Superior temporal gyrus (tissue), 1 donor: ENCODE measurements at regions not wholly inside any gene's neighbourhood (a gene's known extent, or its start where the extent isn't known, plus 50 kb on each side); places are given as distances from the start of the nearest gene placed in this dataset.
"Not testable (repeated sequence)": the region's sequence is repeated elsewhere in the genome, so short reads cannot be mapped to it uniquely, and the experiment has no call there.

Source experiments
- DNase-seq: peaks from one replicate; pipeline ENCODE4 v3.0.0-alpha.2; 2016; ENCODE audit errors: extremely low spot score

GRCh38 chr15:69554279-69554961 lies 101.8 kb downstream of the RPLP1 start:
- no peak for DNase-seq

- no peak for DNase-seq
Observed at GRCh38 chr15:69555080-69555479, 102.5 kb downstream of the RPLP1 start.

GRCh38 chr15:69556344-69556743 lies 103.7 kb downstream of the RPLP1 start:
- no peak for DNase-seq

DNA sequence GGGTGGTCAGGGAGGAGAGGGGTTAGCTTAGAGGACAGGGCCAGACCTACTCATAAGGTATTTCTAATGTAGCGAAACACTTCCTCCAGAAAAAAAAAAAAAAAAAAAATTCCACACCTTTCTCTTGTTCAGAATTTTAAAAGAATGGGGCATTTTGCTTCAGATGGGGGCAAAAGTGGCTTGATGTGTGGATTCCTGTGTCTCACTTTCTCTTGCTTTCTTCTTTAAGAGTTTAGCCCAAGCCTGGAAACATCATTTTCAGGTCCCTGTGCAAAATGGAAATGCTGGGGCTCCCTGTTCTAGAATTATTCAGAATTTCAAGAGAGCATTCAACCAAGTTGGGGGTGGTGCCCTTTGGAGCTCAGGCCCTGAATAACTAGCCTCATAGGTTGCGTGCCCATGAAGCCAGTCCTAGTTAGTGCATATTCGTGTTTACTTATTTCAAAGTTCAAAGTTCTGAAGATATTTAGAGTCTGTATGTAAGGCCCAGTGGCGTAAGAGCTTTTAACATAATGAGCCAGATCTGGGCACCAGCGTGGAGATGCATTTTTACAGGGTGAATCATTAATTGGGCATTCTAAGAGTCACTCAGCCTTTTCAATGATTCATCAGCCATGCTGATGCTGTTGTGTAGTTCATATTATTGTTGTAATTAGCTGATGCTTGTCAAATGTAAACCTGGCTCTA lies 104.5 kb downstream of the RPLP1 start:
- no peak for DNase-seq

DNA sequence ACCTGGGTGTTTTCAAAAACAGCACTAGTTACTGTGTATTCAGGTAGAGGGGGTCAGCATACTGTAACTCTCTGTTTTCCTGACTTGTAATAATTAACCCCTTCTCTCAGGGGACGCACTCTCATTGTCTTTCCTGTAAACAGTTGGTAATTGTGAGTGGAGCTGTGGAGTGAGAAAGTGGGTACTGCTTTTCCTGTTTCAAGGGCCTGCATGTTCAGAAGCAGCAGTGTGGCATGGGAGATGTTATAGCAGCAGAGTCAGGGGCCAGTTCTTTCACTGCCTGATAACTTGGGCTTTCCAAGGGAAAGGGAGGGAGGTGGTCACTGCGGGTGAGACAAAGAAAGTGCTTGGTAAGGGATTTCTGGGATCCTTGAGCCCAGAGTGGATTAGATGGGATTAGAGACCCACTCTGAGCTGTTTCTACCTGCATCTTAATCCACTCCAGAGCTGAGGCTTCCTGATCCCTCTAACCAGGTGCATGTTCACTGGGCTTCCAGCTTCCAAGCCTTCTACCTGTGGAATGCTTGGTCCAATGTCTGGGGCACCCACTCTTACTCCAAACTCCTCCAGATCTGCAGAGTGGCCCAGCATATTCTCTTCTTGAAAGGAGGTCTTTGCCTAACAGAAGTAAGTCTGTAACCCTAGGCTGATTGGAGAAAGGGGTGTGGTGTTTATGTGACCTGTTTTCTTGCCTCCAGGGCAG lies 105.2 kb downstream of the RPLP1 start:
- no peak for DNase-seq

DNA sequence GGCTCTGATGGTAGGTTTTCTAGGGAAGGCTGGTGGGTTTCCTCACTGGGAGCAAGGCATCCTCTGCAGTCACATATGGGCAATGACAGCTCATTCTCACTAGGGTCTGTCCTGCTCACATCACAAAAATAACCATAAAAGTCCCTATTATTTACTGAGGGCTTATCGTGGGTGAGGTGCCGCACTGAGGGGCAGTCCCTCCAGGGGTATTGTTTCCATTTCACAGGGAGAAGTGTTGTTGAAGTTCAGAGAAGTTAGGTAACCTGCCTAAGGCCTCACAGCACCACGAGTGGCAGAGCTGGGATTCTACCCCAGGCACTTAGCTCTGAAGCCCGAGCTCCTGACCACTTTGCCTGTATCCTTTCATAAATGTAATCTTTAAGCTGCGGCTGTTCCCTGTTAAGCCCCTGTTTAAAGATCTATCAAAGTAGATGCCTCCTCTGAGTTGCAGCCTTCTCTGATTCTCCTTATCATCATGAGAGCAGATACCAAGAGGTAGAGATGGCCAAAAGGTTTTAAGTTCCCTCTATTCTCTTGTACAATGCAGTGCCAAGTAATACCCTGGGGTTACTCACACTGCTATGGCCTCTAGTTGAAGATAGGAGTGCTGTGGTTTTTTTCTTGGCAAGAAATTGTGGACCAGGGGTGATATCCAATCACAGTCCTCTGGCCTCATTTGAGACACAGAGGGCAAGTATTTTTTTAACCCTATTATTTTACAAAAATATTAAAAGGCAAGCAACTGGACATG lies 107.0 kb downstream of the RPLP1 start:
- no peak for DNase-seq

DNA sequence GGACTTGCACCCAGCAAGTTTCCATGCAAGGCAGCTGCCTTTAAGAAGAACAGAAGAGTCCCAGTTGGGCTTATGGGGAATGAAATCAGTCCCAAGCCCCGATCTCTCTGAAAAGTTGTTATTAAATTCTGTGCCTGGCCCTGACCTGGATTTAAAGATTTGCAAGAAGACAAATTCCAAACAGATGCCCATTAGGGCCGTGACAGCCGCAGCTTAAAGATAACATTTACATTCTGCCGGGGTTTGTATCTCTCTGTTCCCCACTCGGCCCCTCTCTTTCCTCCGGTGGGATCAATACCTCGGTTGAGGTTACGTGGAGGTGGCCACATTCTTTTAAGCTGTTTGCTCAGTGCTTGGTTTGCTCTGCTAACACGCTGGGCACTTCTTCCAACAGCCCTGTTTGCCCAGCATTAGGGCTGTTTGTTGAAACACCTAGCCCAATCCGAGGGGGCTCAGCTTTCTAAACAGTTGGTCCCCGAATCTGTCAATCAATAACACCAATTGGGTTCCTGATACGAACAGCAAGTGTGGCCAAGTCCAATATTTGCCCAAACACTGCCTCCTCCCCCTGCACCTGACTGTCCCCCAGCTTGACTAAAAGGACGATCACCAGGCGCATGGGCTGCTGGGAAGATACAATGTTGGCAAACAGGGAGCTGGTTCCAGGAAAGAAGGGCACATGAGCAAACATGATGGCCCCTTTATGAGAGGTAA lies 108.6 kb downstream of the RPLP1 start:
- no peak for DNase-seq

DNA sequence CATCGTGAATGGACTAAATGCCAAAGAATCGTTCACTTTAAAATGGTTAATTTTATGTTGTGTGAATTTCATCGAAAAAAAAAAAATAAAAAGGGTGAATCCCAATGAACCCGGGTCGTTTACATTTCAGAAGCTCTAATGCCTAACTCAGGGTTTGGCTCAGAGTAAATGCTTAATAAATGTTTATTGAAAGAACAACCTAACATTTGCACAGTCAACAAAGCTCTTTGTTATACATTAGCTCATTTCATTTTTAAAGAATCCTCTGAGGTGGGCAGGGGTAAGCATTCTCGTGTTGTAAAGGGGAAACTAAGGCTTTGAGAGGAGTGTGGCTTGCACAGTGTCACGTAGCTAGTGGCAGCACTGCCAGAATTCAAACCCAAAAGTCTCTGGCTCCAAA lies 109.5 kb downstream of the RPLP1 start:
- DNase-seq, result no peak

GRCh38 chr15:69562564-69562963 lies 109.9 kb downstream of the RPLP1 start:
- no peak for DNase-seq

DNA sequence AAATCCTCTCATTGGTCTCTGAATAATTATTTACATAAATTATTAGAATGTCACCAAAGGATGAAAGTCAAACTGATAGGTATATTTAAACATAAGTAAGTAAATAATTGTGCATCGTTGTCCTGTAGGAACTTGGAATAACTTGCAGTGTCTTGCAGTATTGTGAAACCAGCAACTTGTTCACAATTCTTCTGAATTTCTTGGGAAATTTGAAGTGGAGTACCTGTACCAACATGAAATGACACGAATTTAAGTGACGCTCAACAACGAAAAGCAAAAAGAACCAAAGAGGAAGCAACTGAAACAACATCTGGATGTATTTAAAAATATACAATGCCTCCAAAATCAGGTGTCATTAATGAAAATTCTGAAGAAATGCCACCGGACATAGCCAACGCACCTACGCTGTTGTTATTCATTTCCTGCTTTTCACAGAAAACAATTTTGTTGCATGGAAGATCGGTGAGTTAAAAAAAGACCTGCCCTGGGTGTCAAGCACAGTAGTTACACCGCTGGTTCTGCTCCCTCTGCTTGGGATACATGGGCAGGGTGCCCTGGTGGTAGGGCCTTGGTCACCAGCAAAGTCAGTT lies 112.5 kb downstream of the RPLP1 start:
- no peak for DNase-seq

GRCh38 chr15:69567238-69567760 lies 114.7 kb downstream of the RPLP1 start:
- not testable (repeated sequence) for DNase-seq

DNA sequence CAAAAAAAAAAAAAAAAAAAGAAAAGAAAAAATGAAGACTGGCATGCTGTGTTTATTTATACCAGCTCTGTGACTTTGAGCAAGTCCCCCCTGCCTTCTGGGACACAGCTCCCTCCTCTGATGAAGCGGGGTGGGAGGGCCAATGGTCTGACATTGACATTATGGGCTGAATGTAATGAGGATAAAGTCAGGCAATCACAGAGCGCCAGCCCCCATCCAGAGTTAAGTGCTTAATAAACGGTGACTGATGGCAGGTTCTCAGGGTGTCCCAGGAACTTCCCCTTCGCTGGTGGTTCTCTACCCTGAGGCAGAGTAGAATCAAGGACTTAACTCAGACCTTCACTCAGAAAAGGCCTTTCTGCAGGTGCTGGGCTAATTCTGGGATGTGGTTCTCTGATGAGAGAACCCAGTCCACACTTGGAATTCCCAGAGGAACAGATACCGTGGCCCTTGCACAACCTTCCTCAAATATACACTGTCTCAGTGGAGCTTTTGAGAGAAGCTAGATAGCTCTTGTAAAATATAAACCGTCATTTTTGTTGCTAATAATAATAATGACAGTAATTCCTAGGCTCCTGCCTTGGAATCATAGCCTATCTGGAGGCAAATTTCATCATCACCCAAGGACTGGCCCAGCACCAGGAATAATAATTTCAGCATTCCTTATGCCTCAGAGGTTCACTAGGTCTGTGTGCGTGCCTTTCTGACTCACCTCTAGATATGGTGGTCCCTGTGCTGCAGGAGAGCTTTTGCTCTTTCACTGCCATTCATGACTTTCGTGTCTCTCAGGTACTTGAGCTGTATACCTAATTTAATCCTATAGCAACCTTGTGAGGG lies 115.8 kb downstream of the RPLP1 start:
- DNase-seq, result no peak

DNA sequence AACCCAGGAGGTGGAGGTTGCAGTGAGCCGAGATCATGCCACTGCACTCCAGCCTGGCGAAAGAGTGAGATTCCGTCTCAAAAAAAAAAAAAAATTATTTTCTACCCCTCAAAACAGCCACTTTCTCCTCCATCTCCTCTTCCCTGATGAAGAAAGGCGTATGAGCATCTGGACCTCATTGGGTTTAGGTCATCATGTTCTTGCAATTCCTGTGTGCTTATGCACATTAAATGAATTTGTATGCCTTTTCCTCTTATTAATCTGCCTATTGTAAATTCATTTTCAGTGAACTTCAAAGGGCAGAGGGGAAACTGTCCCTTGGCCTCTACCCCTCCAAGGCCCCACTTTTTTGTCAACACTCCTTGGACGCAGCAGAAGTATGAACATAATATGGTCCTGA lies 117.8 kb downstream of the RPLP1 start:
- DNase-seq, result no peak

DNA sequence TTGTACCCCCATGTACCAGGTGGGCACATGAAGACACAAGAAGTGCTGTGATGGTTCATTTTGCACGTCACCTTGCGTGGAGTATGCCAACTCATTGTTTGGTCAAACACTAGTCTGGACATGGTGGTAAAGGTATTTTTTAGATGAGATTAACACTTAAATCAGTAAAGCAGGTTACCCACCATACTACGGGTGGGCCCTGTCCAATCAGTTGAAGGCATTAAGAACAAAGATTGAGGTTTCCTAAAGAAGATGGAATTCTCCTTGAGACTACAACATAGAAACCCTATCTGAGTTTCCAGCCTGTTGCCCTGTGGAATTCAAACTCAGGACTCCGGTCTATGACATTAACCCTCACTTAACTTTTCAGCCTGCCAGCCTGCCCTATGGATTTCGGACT lies 118.4 kb downstream of the RPLP1 start:
- no peak for DNase-seq

DNA sequence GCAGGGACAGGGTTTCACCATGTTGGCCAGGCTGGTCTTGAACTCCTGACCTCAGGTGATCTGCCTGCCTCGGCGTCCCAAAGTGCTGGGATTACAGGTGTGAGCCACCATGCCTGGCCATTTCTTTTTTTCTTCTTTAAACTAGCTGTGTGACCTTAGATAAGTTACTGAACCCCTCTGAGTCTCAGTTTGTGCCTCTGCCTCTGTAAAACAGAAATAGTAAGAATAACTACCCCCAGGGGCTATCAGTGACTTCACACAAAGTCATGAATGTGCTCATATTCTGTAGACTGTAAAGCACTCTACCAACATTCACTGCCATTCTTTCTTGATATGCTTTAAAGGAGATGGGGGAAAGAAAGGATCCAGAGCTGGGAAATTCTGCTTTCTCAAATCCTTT lies 120.7 kb downstream of the RPLP1 start:
- not testable (repeated sequence) for DNase-seq

DNA sequence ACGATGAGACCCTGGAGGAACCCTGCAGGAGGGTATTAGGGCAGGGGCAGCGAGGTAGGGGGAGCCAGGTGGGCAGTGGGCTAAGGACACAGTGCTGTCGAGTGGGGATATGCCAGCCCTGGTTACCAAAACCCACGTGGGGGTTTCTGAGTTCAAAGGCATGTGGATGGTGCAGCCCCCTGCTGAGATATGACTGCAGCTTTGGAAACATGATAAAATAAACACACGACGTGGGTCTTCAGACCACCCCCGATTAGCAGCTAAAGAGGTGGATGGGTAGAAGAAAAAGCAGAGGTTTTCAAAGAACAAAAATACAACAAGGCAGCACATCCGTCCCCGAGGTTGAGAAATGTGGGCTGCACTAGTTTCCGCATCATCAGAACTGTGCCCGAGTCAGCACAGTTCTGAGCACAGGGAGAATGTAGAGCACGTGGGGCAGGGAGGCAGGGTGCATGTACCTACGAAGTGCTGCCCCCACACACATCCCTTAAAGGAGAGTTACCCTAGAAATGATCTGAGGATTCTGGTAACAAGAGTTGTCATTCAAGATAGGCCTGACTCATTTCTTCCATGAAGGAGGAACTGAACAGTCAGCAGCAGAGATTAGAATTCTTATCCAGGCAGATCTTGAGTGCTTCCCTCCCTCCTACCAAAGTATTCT lies 121.3 kb downstream of the RPLP1 start:
- no peak for DNase-seq

DNA sequence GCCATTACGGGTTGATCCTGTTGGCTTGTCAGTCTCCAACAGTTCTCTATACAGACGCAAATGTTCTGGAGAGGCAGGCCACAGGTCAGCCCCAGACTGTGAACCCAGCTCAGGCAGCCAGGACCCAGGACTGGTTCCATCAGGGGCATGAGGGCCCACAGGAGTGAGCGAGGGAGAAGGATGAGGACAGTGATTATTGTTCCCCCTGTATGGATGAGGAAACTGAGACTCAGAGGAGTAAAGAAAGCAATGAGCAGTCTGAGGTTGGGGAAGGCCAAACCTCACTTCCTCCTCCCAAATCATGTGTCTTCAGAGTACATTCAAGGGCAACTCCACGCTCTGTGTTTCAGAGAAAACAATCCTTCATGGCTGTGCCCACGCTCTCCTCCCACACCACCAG lies 121.9 kb downstream of the RPLP1 start:
- no peak for DNase-seq

DNA sequence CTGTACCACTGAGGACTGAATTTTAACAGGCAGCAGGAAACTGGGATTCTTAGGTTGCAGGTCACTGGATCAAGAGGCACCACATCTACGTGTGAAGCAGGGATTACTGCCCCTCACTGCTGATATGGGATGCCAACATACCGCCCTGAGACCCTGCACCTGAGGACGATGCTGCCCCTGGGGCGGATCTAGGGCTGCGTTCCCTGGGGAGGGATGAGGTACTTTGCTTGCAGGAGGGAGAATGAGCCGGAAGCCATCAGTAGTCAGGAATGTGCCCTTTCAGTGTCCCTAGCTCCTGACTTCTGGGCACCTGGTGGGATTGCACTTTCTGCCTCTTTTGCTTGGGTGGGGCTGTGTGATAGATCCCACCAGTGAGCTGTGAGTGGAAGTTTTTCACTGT lies 122.8 kb downstream of the RPLP1 start:
- DNase-seq, result no peak

DNA sequence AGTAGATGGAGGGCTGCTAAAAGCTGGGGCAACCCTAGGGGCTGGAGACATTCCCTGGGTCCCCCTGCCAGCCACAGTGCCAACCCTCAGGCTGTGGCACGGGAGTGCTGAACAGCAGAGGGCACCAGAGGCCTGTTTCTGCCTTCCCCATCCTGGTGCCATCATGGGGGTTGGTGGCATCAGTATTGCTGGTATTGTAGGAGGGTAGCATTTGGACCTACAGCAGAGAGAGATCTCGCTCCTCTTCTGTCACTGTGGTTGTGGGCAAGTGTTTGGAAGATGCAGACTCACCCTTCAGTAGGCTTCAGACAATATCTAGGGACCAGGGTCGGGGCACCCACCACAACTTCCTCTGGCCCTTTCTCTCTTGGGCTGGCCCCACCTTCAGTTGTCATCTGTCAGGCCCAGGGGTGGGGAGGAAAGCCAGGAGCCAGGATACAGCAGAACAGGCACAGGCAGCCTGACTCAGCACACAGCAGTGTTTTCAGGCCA lies 123.5 kb downstream of the RPLP1 start:
- peak; percentile 73 for DNase-seq
